ENCODE measurements at regions not wholly inside any gene's neighbourhood (a gene's known extent, or its start where the extent isn't known, plus 50 kb on each side); places are given as distances from the start of the nearest gene placed in this dataset.

GRCh38 chr7:96901822-96902445, 103.4 kb upstream of the DLX6 start:
- no peak for TF ChIP-seq CTCF (IDR thresholded peaks at IDR 0.05)
- no peak for TF ChIP-seq POLR2A (IDR thresholded peaks at IDR 0.05)
